ENCODE measurements at regions not wholly inside any gene's neighbourhood (a gene's known extent, or its start where the extent isn't known, plus 50 kb on each side); places are given as distances from the start of the nearest gene placed in this dataset.

GRCh38 chr11:112596324-112596723 is 335.7 kb upstream of the PLET1 start:
- intact Hi-C loops (cut with DNase I), result loop anchor here (10.0 kb wide), 1 partner anchor 188 kb away; no protein-coding TSS in a partner anchor
- Histone ChIP-seq H3K9me3 (no peaks in the 10 kb centered on the region), H3K27ac (no peak overlapping the region), H3K4me3 (no peak overlapping the region), H3K27me3 (no peaks in the 10 kb centered on the region), H3K4me1 (no peaks in the 10 kb centered on the region), H3K36me3 (no peaks in the 10 kb centered on the region)
- DNase-seq, result no peak
- no peak for TF ChIP-seq POLR2A (IDR thresholded peaks at IDR 0.05)
- TF ChIP-seq CTCF (IDR thresholded peaks at IDR 0.05), result no peak

GRCh38 chr11:112597286-112597790 is 336.7 kb upstream of the PLET1 start:
- 81 to 89% methylated on average over 2 of the region's 2 CpGs for WGBS, 2 donors
- intact Hi-C loops (cut with DNase I), result loop anchor here (10.0 kb wide), 1 partner anchor 187 kb away; no protein-coding TSS in a partner anchor
- Histone ChIP-seq H3K27me3 (no peaks in the 10 kb centered on the region), H3K4me1 (no peaks in the 10 kb centered on the region), H3K27ac (no peak overlapping the region), H3K4me3 (no peak overlapping the region), H3K9me3 (no peaks in the 10 kb centered on the region), H3K36me3 (no peaks in the 10 kb centered on the region)
- no peak for DNase-seq
- no peak for TF ChIP-seq CTCF (IDR thresholded peaks at IDR 0.05)

GRCh38 chr11:112599265-112599664 is 338.6 kb upstream of the PLET1 start:
- no peak overlapping the region for H3K4me3 ChIP-seq
- no peaks in the 10 kb centered on the region for H3K9me3 ChIP-seq
- H3K27ac ChIP-seq, result no peak overlapping the region
- H3K4me1 ChIP-seq, result no peaks in the 10 kb centered on the region
- intact Hi-C loops (cut with DNase I), result loop anchor here (10.0 kb wide), 1 partner anchor 186 kb away; no protein-coding TSS in a partner anchor
- TF ChIP-seq CTCF (IDR thresholded peaks at IDR 0.05) (no peak), POLR2A (IDR thresholded peaks at IDR 0.05) (no peak)
- DNase-seq, result no peak
- no peaks in the 10 kb centered on the region for H3K27me3 ChIP-seq
- H3K36me3 ChIP-seq, result no peaks in the 10 kb centered on the region

- Histone ChIP-seq H3K9me3 (no peaks in the 10 kb centered on the region), H3K4me3 (no peak overlapping the region), H3K27ac (no peak overlapping the region), H3K36me3 (no peaks in the 10 kb centered on the region), H3K4me1 (no peaks in the 10 kb centered on the region), H3K27me3 (no peaks in the 10 kb centered on the region)
- TF ChIP-seq POLR2A (IDR thresholded peaks at IDR 0.05) (no peak), CTCF (IDR thresholded peaks at IDR 0.05) (no peak)
- intact Hi-C loops (cut with DNase I), result loop anchor here (10.0 kb wide), 1 partner anchor 185 kb away; no protein-coding TSS in a partner anchor
- WGBS, 2 donors, result 64 to 67% methylated on average over 5 of the region's 5 CpGs
- DNase-seq, result no peak
Observed at GRCh38 chr11:112599856-112600533, 339.3 kb upstream of the PLET1 start.

- intact Hi-C loops (cut with DNase I), result no loop called here
Observed at GRCh38 chr11:112605093-112605666, 344.5 kb upstream of the PLET1 start.

More at GRCh38 chr11:112605093-112605666, 344.5 kb upstream of the PLET1 start:
- no peak overlapping the region for H3K27ac ChIP-seq
- no peaks in the 10 kb centered on the region for H3K4me1 ChIP-seq
- H3K36me3 ChIP-seq, result no peaks in the 10 kb centered on the region
- H3K4me3 ChIP-seq, result no peak overlapping the region
- H3K27me3 ChIP-seq, result no peaks in the 10 kb centered on the region
- DNase-seq, result no peak
- TF ChIP-seq POLR2A (IDR thresholded peaks at IDR 0.05) (no peak), CTCF (IDR thresholded peaks at IDR 0.05) (no peak)
- H3K9me3 ChIP-seq, result no peaks in the 10 kb centered on the region
